ENCODE measurements at regions not wholly inside any gene's neighbourhood (a gene's known extent, or its start where the extent isn't known, plus 50 kb on each side); places are given as distances from the start of the nearest gene placed in this dataset.

- H2BK20ac ChIP-seq (ENCODE audit: low read depth, low read length, poor library complexity, severe bottlenecking), result no peak overlapping the region
- no peak overlapping the region for H4K5ac ChIP-seq (ENCODE audit: insufficient read length, low read depth, low read length)
- no peak overlapping the region; the same call in 1 of the 2 replicates for H3K4ac ChIP-seq (ENCODE audit: low read depth, low read length)
- no peak overlapping the region for H2BK12ac ChIP-seq (ENCODE audit: insufficient read length, low read depth, low read length)
- peaks cover 4% of the 10 kb centered on the region; the same call in 1 of the 2 replicates for H3K4me1 ChIP-seq (ENCODE audit: insufficient read depth, low read length)
- H3K23me2 ChIP-seq (ENCODE audit: insufficient read length, low read depth, low read length, poor library complexity, severe bottlenecking), result no peaks in the 10 kb centered on the region
- Mint-ChIP-seq H3K27ac (peak overlapping the region; percentile 94 to 98 (median 94)), H3K9me3 (peaks cover 0 to 4% of the 10 kb centered on the region in 2 experiments; a peak in 1 of 5 replicates), H3K27me3 (ENCODE audit: low read depth) (peaks cover 2% of the 10 kb centered on the region; the same call in 1 of the 2 replicates), H3K4me1 (peaks cover 31 to 38% of the 10 kb centered on the region in 2 experiments), H3K36me3 (ENCODE audit: insufficient read depth in 1 of 3, low read depth in 3 of 3) (no peaks in the 10 kb centered on the region; a peak in 2 of 7 replicates), H3K4me3 (no peak overlapping the region)
- peak; percentile 74 for DNase-seq
- H2BK120ac ChIP-seq (ENCODE audit: low read depth, low read length, poor library complexity, severe bottlenecking), result no peak overlapping the region
- no peaks in the 10 kb centered on the region for H3K79me1 ChIP-seq (ENCODE audit: insufficient read depth, low read depth, low read length, poor library complexity, severe bottlenecking)
- H2BK5ac ChIP-seq (ENCODE audit: insufficient read length, low read length), result no peak overlapping the region
- H3K27ac ChIP-seq (ENCODE audit: insufficient read length, low read depth, low read length), result peak overlapping the region; percentile 62
- no peak overlapping the region for H3K56ac ChIP-seq (ENCODE audit: insufficient read length, low read depth, low read length)
- TF ChIP-seq CTCF (conservative IDR thresholded peaks at IDR 0.05), result no peak
- H3K14ac ChIP-seq (ENCODE audit: insufficient read depth, low read length), result peak overlapping the region; percentile 47; the same call in 1 of the 2 replicates
- no peak overlapping the region for H4K91ac ChIP-seq (ENCODE audit: insufficient read length, low read depth, low read length)
- H2AK5ac ChIP-seq (ENCODE audit: insufficient read length, low read length), result no peak overlapping the region
- H3K79me2 ChIP-seq (ENCODE audit: insufficient read depth, low read length), result no peaks in the 10 kb centered on the region
- no peak overlapping the region for H3T11ph ChIP-seq (ENCODE audit: low read length)
- no CpG with 5 or more reads among the region's 14 CpGs for WGBS (ENCODE audit: extremely low coverage, insufficient read length, low lambda C conversion rate)
- no peaks in the 10 kb centered on the region for H3K27me3 ChIP-seq (ENCODE audit: insufficient read depth, low read length)
- H4K20me1 ChIP-seq (ENCODE audit: control insufficient read depth, insufficient read depth, insufficient read length), result no peaks in the 10 kb centered on the region
- peak overlapping the region; percentile 19 for H3K18ac ChIP-seq (ENCODE audit: insufficient read length, low read depth, low read length)
- H3K4me2 ChIP-seq (ENCODE audit: insufficient read depth, insufficient read length, low read length), result no peak overlapping the region
- H3K23ac ChIP-seq (ENCODE audit: insufficient read length, low read depth, low read length), result no peak overlapping the region
- H3K9me3 ChIP-seq (ENCODE audit: control insufficient read depth, low read depth, low read length), result no peaks in the 10 kb centered on the region
- H2BK15ac ChIP-seq (ENCODE audit: low read depth, low read length), result no peak overlapping the region
- peak overlapping the region; percentile 6 for H2AFZ ChIP-seq (ENCODE audit: low read length)
- H3K9ac ChIP-seq (ENCODE audit: extremely low read depth, insufficient read length, low read length), result no peak overlapping the region
- no peak overlapping the region for H4K8ac ChIP-seq (replicated peaks; ENCODE audit: insufficient read length, low read depth, low read length)
Measured at GRCh38 chr1:234987415-234988154, 141.1 kb downstream of the TOMM20 start.

Measured in H9 (cell line).